Inferior parietal cortex (tissue), 1 donor: ENCODE measurements at regions not wholly inside any gene's neighbourhood (a gene's known extent, or its start where the extent isn't known, plus 50 kb on each side); places are given as distances from the start of the nearest gene placed in this dataset.

Experiments
- DNase-seq: peaks from one replicate; pipeline ENCODE4 v3.0.0-alpha.2; 2016; ENCODE audit errors: extremely low spot score

DNA sequence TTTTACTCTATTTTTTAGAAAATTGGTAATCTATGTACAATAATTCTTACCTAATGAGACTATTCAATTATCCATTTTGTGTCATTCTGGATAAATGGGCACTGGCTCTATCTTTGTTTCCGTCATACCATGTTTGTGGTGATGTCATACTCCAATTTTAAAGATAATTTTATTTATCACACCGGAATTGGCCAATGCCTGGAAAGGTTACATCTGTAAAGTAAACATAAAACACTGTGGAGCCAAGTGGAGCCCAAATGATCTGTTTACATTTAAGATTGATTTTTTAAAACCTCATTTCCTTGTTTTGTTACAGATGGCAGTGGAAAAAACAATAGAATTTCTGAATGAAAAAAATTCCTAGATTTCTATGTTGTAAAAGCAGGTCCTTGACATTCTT is 120.2 kb upstream of the GPRIN3 start:
- DNase-seq: no peak

DNA sequence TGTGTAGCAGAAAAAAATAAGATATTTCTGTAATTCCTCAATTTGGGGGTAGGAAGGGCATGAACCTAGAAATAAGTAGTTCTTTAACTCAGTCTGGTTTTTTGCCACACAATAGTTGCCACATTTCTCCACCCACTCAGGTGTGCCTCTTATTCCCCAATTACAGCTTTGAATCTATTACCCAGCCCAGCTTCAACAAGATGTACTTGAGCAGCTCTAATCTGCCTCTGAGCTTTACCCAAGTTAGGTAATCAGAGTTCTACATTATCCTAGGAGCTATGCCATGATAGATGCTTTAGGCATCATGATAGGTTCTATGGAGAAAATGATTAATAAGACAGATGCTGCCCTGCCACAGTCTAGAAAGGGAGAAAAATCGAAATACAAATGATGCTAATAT is 117.4 kb upstream of the GPRIN3 start:
- DNase-seq: no peak

DNA sequence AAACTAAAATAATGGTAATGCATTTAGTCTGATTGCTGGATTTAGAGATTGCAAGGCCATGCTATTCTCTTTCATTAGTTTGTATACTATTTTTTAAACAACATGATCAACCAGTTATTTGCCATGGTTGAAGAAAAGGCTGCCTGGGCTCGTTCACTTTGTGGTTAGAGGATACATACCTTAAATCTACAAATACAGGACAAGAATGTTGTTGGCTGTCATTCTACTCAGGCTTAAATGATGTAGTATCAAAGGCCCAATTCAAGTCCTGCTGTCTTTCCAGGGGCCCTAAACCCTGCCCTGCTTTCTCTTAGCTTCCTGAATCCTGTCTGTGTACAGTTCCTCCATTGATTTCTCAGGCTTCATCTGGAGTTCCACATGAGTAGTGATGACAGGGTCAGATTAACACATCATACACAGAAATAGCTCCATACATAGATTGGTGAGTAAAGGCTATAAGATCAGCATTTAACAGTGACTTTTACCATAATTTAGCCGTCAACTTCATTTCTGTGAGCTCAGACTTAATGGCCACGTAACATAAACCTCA is 114.9 kb upstream of the GPRIN3 start:
- no peak for DNase-seq

DNA sequence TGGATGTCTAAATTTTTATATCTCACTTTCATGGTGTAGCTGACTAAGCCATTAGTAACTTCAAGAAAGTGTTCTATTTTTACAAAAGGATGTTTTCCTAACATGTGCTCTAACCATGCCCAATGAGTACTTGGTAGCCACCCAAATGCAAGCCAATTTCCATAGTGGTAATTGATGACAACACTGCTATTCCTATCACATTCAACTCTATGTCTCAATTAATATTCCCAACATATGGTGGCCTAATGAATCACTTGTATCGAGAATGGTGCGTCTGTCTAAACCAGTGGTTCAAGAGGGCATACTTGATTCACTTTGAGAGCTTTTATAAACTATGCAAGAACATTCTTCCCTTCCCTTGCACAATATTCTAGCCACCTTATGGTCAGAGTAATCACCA is 112.9 kb upstream of the GPRIN3 start:
- no peak for DNase-seq

DNA sequence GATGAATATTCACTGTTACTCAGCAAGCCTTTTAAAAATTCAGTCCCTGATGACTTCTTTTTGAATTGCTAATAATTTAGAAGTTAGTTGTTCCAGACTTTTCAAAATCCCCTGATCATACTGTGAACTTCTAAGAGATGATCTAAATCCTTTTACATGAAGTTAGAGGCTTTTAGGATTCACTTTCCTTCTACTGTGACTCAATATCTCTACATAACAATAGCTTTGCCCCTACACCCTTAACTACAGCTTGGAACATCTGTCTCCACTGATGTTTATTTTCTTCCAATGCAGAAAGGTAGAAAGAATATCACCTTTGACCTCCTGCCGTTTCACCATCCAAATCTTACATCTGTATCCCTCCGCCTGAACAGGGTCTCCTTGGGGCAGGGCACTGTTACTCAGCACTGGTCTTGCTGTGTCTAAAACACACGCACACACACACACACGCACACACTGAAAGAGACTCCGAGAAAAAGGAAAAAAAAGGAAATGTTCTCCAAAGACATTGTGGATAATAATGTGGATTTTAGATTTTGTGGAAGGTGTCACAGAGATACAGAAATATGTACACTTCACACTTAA is 111.6 kb upstream of the GPRIN3 start:
- no peak for DNase-seq

DNA sequence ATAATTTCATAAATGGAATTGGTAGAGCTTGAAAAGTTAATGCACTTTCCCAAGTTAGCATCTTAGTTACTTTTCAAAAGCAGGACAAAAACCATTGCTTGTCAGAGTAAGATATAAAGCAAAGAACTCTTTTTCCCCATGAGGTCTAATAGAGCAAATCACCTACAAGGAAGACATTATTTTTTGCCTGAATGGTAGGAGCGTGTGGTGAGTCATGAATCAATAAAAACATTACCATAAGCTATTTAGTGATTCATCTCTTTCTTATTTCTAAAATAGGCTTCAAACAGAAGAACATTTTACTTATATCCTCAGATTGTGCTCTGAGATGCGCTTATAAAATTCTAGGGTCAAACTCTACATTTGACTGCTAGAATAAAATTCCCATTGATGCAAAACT is 109.4 kb upstream of the GPRIN3 start:
- no peak for DNase-seq

DNA sequence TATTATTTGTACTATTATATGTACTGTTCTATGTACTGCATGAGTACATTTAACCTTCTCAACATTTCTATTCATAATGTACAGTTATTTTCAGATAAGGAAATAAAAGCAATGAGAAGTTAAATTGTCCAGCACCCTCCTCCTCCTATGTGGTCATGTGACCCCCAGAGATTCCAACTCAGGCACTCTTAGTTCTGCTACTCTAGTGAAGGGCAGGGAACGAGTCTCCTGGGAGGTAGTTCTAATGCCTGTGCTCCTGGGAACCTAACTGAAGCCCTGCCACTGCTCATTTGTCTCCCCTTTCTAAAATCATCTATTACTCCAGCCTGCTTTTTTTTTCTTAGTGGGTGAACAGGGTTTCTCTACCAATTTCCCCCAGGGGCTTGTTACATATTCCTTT is 105.9 kb upstream of the GPRIN3 start:
- no peak for DNase-seq

DNA sequence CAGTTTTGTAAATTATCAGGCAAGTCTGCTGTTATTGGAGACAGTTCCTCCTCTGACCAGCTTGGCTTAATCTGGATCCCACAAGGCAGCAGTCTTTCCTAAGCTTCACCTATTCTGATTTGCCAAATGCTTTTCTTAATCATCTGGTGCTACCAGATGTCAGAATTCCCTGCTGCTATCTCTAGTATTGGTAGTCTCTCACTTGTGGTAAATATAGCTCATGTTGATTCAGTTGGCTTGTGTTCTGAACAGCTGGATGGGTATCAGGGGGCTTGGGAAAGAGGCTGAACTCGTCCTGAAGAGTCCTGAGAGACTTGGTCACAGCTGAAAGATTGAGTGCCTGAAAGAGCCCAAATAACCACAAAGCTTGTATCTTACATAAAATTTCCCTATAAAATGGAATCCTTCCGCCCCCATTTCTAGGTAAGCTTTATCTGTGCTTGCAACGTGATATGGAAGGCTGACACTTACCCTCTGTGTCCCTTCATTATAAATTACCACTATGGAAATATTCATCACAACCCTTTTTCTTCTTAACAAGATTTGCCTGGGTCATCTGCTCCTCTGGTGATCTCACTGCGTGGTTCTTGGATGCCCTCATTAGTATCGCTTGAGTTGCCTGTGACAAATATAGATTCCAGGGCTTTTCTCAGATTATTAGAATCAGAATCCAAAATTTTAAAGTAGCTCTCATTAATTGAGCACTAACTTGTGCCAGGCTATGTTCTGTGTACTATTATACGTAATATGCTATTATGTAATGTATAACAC is 104.1 kb upstream of the GPRIN3 start:
- no peak for DNase-seq

DNA sequence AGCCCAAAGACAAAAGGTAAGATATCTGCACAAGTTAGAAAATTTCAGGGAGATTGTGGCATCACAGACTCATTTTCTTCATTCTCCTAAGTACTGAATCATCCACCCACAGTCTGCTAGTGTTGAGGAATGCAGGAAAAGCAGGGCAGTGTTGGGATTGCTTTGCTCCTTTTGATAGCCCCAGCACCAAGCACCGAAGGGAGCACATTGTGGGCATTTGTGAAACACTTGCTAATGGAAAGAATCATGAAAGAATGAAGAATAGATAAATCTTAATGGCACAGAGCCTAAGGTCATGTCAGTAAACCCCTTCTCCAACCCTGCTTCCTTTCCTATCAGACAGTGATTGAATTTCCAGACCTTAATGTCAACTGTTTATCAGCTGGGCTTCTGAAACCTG is 103.1 kb upstream of the GPRIN3 start:
- no peak for DNase-seq

DNA sequence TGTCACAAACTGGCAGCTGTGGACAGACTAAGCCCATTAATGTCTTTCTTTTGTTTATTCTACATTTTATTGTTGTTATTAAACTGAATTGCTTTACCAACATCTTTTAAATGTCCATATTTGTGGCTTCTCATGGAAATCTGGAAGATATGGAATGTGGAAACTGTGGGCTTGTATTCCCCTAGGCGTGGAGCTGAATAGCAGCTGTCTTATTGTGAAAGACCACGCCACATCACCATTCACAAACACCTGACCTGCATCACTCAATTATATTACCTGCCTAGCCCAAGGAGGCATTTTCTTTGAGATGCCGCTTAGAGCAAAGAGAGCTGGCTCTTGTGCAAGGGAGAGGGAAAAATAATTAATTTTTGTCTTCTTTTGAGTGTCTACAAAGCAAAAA is 96.9 kb upstream of the GPRIN3 start:
- no peak for DNase-seq

DNA sequence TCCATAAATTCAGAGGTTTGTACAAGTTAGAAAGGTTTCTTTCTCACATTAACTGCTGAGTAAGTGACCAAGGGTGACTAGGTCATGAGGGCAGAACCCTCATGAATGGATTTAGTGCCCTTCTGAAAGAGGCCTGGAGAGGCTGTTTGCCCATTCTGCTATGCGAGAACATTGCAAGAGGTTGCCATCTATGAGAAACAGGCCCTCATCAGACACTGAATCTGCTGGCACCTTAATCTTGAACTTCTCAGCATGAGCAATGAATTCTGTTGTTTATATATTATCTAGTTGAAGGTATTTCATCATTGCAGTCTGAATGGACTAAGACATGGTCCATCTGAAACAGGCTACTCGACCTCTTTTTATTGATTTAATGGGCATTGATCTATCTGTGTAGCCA is 96.2 kb upstream of the GPRIN3 start:
- DNase-seq: no peak

DNA sequence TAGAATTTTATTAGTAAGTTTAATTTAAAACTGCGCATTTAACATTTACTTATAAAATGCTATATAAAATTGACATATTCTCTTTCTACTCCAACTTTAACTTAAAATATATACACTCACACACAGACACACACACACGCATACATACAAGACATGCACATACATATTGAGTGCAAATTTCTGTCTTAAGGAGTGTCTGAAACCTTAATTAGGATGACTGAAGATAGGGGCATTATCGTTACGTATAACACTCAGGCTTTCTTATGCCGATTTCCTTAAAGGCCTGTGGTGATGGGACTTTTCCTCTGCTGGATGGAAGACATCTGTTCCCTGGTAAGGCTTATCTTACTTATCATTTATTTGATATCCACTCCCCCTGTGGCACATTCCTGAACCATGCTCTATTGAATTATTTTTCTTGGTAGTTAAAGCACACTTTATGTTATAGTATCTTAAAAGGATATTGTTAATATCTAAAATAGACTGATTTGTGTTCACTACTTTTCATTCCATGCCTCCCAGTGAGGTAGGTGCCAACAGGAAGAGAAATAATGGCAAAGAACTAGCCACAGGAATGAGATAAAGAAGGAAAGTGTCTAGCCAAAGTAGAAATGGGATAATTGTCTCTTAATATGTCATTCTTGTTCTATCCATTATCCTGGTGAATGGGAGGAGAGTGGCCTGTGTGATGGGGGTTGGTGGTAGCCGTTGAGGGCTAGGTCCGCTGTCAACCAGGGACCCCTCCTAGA is 92.9 kb upstream of the GPRIN3 start:
- no peak for DNase-seq

DNA sequence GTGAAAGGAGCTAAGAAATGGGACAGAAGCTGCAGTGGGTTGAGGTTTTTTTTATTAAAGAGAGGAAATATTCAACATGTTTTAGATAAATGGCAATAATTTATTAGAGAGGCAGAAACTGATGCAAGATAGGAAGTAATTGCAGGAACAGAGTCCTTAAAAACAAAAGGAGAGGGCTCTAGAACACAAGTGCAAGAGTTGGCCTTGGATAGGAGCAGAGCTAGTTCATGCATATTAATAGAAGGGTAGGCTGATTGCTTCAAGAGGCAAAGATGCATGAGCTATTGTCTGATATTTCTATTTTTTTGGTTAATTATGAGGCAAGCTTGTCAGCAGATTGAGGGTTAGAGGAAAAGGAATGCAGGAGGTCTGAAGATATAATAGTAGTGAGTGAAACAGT is 91.0 kb upstream of the GPRIN3 start:
- DNase-seq: no peak

DNA sequence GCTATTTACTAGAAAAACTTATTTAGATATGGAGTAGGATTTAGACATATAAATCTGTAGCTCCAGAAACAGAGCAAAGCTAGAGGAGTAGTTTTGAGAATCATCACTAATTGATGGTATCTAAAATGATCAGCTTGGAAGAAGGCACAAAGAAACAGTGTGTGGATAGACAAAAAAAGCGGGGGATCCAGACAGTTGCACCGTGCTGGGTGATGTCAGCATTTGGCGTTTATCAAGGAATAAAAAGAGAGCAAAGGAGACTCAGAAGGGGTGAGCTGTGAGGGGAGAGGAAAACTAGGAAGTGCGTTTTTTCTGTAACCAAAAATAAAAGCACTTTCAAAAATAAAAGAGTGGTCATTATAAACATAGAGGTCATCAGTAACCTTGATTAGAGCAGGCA is 90.5 kb upstream of the GPRIN3 start:
- DNase-seq: no peak

DNA sequence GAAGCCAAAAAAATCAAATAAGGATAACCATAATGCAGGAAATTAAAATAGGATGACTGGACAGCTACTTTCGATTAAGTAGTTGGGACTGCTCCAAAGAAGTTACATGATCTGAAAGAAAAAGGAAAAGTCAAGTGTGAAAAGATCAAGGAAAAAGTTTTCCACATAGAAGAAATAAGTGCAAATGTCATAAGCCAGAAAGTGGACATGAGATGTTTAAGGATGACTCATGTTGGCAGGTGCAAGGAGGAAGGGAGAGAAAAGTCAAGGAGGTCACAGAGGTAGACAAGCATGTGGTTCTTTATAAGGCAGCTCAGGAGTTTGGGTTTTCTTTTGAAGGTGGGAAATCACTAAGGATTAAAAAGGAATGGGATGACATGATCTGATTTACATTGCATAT is 89.8 kb upstream of the GPRIN3 start:
- no peak for DNase-seq

DNA sequence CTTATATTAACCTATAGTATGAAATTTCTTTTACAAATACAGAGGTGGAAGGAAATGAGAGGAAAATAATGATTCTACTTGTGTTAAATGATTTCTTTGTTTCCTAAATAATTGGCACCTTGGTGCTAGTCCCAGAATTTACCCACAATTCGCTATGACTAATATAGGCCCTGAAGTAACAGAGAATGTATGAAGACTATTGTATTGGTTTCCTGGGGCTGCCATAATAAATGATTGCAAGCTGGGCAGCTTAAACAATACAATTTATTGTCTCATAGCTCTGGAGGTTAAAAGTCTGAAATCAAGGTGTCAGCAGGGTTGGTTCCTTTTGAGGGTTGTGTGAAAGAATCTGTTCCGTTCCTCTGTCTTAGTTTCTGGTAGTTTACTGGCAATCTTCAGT is 74.8 kb upstream of the GPRIN3 start:
- DNase-seq: no peak

DNA sequence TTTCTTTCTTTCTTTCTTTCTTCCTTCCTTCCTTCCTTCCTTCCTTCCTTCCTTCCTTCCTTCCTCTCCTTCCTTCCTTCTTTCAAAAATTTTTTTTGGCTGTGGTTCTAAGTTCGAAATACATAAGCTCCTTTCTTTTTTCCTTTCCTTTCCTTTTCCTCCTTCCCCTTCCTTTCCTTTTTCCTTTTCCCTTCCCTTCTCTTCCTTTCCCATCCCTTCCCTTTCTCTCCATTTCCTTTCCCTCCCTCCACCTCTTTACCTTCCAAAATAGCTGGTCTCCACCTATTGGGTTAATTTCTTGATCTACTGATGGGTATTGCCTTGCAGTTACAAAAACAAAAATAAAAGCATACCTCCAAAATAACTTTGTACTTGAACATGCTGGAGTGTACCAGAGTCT is 73.4 kb upstream of the GPRIN3 start:
- DNase-seq: no peak

DNA sequence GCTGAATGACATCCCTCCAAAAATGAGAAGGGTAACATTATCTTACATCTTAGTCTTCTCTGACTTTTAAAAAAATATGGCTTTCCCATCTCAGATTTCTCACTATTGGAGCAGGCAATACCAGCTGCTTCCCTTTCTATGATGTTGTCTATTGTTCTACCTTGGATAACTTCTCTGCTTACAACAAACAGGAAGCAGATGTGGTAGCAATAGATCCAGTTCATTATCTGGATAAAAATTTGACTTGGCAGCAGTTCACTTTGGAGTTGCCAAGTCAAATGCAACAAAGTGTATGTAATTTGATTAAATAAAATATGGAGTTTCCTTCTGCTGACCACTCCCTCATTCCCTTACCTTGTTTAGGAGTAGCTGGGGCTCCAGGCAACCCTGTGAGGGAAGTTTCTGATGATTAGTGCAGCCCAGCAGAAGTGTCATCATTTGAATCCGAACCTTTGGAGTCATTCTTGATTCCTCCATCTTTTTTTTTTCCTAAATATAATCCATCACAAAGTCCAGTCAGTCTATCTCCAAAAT is 72.0 kb upstream of the GPRIN3 start:
- DNase-seq: no peak

DNA sequence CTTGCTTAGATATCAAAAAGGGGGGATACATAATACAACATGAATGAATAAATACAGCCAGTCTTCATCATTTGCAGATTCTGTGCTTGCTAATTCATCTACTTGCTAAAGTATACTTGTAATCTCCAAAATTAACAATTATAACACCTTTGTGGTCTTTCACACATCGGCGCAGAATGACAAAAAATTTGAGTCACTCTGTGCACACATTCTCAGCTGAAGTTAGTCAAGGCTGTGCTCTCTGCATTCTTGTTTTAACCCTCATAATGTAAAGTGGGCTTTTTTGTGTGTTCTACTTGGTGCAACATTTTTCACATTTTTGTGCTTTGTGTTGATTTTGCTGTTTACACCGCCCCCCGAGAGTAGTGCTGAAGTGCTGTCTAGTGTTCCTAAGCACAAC is 65.8 kb upstream of the GPRIN3 start:
- DNase-seq: no peak

DNA sequence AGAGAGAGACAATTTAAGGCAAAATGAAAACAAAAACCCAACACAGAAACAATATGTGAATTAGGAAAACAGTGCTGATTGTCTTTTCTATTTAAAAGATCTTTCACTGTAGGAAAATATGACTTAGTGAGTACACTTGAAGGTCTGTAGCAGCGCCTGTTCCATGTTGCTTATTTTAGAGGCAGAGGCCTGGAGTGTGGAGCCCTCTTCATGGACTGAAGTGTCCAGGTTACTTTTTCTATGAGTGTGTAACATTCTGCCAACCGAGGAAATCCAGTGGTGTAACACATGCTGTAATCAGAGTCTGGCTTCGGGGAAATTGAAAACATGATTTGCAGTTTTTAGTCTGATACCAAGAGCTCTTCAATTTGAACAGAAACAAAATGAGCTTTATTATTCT is 64.0 kb upstream of the GPRIN3 start:
- DNase-seq: no peak

DNA sequence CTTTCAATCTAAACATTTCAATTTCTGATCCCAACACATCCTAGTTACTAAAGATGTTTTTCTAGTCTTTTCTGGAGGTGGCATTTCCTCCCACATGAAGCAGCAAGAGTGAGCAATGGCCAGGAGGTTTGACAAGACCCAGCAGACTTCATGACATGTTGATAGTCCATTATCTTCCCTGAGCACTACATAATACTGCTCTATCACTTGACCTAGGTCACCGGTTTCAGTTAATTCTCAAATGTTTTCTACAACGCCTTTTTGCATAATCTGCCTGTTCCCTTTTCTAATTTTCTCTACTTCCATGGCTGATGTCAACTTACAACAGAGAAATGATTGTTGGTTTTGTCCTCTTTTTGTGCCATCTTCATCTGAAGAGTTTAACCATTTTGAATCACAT is 62.0 kb upstream of the GPRIN3 start:
- DNase-seq: no peak

DNA sequence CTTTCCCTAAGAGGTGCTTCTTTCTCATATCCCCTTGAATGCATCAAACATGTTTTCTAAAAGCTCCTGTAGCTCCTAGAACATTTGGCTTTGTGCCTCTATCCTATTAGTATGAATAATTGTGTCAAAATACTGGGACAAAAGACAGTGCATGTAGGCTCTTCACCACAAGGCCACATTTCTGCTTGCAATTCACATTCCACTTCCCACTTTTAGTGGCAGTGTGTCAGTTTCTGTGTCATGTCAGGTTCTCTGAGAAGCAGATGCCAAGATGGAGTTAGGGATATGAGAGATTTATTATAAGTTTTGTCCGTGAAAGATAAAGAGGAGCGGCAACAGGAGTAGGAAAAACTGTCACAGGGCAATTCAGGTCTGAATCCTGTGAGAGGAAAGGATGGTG is 61.3 kb upstream of the GPRIN3 start:
- no peak for DNase-seq

DNA sequence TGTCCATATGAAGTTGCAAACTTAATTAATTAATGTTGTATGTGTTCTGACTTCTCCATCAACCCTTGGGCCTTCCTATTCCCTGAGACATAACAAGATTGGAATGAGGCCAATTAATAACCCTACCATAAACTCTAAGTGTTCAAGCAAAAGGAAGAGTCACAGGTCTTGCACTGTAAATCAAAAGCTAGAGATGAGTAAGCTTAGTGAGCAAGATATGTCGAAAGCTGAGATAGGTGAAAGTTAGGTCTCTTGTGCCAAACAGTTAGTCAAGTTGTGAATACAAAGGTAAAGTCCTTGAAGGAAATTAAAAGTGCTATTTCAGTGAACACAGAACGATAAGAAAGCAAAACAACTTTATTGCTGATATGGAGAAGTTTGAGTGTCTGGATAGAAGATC is 58.2 kb upstream of the GPRIN3 start:
- no peak for DNase-seq
